Esophagus squamous epithelium (tissue), 4 donors: ENCODE measurements at regions not wholly inside any gene's neighbourhood (a gene's known extent, or its start where the extent isn't known, plus 50 kb on each side); places are given as distances from the start of the nearest gene placed in this dataset.

Experiments used
- CTCF ChIP-seq, 6 experiments: fragments of 450-650 bp in 4 of 6; fragments of 200-600 bp in 2 of 6; sonication (generic) in 2 of 6; IDR thresholded peaks; one replicate each; pipeline ENCODE4 v1.5.1; 2016 to 2019; ENCODE audit warnings: antibody characterized with exemption in 6 of 6, mild to moderate bottlenecking in 4 of 6, moderate library complexity in 4 of 6
- POLR2A ChIP-seq, 4 donors: fragments of 450-650 bp; IDR thresholded peaks; one replicate each; pipeline ENCODE4 v1.6.1; 2017; ENCODE audit warnings: antibody characterized with exemption in 4 of 4, mild to moderate bottlenecking in 4 of 4, moderate library complexity in 3 of 4

DNA sequence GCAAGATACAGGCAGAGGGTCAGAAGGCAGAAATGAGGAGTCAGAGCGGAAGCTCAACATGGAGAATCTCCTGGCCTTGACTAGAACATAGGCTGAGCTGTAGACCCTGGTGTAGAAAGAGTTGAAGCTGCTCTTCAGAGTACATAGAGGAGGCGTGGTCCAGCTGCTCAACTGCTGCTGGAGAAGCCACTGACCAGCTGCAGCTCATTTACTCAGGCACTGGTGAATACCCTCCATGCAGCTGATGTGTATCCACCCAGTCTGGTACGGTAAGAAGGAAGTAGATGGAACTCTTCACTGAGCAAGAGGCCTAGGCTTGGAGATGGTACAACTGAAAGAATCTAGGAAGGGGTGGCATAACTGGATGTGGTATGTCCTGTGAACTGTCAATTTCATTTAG lies 148.8 kb upstream of the DHRS4 start:
- TF ChIP-seq CTCF (IDR thresholded peaks at IDR 0.05) = no peak
- no peak for TF ChIP-seq POLR2A (IDR thresholded peaks at IDR 0.05)
